CD4-positive, alpha-beta T cell (primary cell): ENCODE measurements at regions not wholly inside any gene's neighbourhood (a gene's known extent, or its start where the extent isn't known, plus 50 kb on each side); places are given as distances from the start of the nearest gene placed in this dataset.

Experiments
- ATAC-seq: fragments of 200-7000 bp; cut with Tn5 transposase; one replicate; pipeline ENCODE4 v1.10.0; 2022; ENCODE audit warnings: mild to moderate bottlenecking; ENCODE audit not compliant: poor library complexity
- CTCF ChIA-PET: fragments of 350-600 bp; sonication (Branson Sonifier 250); formaldehyde crosslinking; loops from one replicate; lab custom pipeline; 2021; ENCODE audit warnings: antibody characterized with exemption, inconsistent platforms; lab: Charles Lee
- POLR2A ChIA-PET: fragments of 350-600 bp; sonication (Branson Sonifier 250); formaldehyde crosslinking; loops from one replicate; lab custom pipeline; 2021; ENCODE audit warnings: antibody characterized with exemption, inconsistent platforms; lab: Charles Lee
- DNase-seq, 14 experiments: peaks; one replicate each; pipeline ENCODE4 v3.0.0-alpha.2; 2013 to 2020; ENCODE audit warnings: mixed read lengths in 2 of 14
- H3K27ac ChIP-seq, 2 donors: one replicate each; pipeline versions ENCODE4 v1.5.1 to v1.7.0; 2013; ENCODE audit warnings: low read length in 2 of 2, low read depth in 1 of 2, mild to moderate bottlenecking in 1 of 2
- H3K27me3 ChIP-seq, 2 experiments: 1 replicate in 1 of 2; 2 replicates in 1 of 2; pipeline versions ENCODE4 v1.6.1 to v1.7.0; 2013; ENCODE audit warnings: low read length in 2 of 2, control low read depth in 1 of 2, mild to moderate bottlenecking in 1 of 2, moderate library complexity in 1 of 2; ENCODE audit not compliant: insufficient read depth in 2 of 2, control insufficient read depth in 1 of 2
- H3K36me3 ChIP-seq: one replicate; pipeline ENCODE4 v1.6.1; 2013; ENCODE audit warnings: low read length, control low read depth; ENCODE audit not compliant: insufficient read depth
- H3K4me1 ChIP-seq: one replicate; pipeline ENCODE4 v1.6.1; 2013; ENCODE audit warnings: low read length, control low read depth; ENCODE audit not compliant: insufficient read depth
- H3K4me3 ChIP-seq: one replicate; pipeline ENCODE4 v1.5.1; 2013; ENCODE audit warnings: mild to moderate bottlenecking, low read length, moderate library complexity
- H3K9me3 ChIP-seq, 2 experiments: 1 replicate in 1 of 2; 2 replicates in 1 of 2; pipeline versions ENCODE4 v1.6.1 to v1.7.0; 2013; ENCODE audit warnings: low read length in 2 of 2, mild to moderate bottlenecking in 2 of 2, control low read depth in 1 of 2, moderate library complexity in 1 of 2; ENCODE audit not compliant: control insufficient read depth in 1 of 2, insufficient read depth in 1 of 2
- H3K27ac Mint-ChIP-seq: one replicate; pipeline ENCODE4 v1.8.0; 2020; ENCODE audit warnings: mixed read lengths
- H3K27me3 Mint-ChIP-seq: one replicate; pipeline ENCODE4 v1.8.0; 2021; ENCODE audit warnings: mixed read lengths
- H3K36me3 Mint-ChIP-seq: one replicate; pipeline ENCODE4 v1.8.0; 2021; ENCODE audit warnings: low read depth, mixed read lengths
- H3K4me1 Mint-ChIP-seq: one replicate; pipeline ENCODE4 v1.8.0; 2021; ENCODE audit warnings: low read depth, mixed read lengths
- H3K4me3 Mint-ChIP-seq: one replicate; pipeline ENCODE4 v1.8.0; 2020; ENCODE audit warnings: mild to moderate bottlenecking, mixed read lengths
- H3K9me3 Mint-ChIP-seq: one replicate; pipeline ENCODE4 v1.8.0; 2020; ENCODE audit warnings: mixed read lengths
- CTCF ChIP-seq: fragments of 200-600 bp; IDR thresholded peaks from one replicate; pipeline ENCODE4 v1.8.0; 2022; ENCODE audit warnings: antibody characterized with exemption, mild to moderate bottlenecking
- intact Hi-C, 2 experiments: fragments of 100-400 bp; cut with DNase I in 1 of 2; cut with micrococcal nuclease in 1 of 2; formaldehyde crosslinking; loops; one replicate each; pipeline versions ENCODE4 v1.15.1 to v1.9.0; 2023 to 2025; cut with DNase I, micrococcal nuclease

- Mint-ChIP-seq H3K27ac (no peak overlapping the region), H3K4me1 (no peaks in the 10 kb centered on the region), H3K4me3 (no peak overlapping the region), H3K27me3 (peaks cover 50% of the 10 kb centered on the region), H3K9me3 (peaks cover 2% of the 10 kb centered on the region), H3K36me3 (no peaks in the 10 kb centered on the region)
- intact Hi-C loops, result no loop called here
- Histone ChIP-seq H3K36me3 (no peaks in the 10 kb centered on the region), H3K27ac (no peak overlapping the region), H3K9me3 (peaks cover 0 to 3% of the 10 kb centered on the region in 2 experiments), H3K4me1 (no peaks in the 10 kb centered on the region), H3K27me3 (peaks cover 5 to 11% of the 10 kb centered on the region in 2 experiments), H3K4me3 (no peak overlapping the region)
- CTCF ChIA-PET, result no interaction called here
- TF ChIP-seq CTCF, result no peak
- no peak for DNase-seq
- ATAC-seq, result no peak
- POLR2A ChIA-PET, result no interaction called here
Measured at GRCh38 chr22:27151407-27151806, 494.0 kb downstream of the MIAT start.

- DNase-seq (no peak), ATAC-seq (no peak)
- no peak overlapping the region for H3K27ac ChIP-seq
- CTCF ChIA-PET, result no interaction called here
- no peaks in the 10 kb centered on the region for H3K4me1 Mint-ChIP-seq
- no peak overlapping the region for H3K4me3 Mint-ChIP-seq
- no peak for TF ChIP-seq CTCF
- H3K9me3 Mint-ChIP-seq, result peaks cover 2% of the 10 kb centered on the region
- H3K36me3 ChIP-seq, result no peaks in the 10 kb centered on the region
- POLR2A ChIA-PET, result no interaction called here
- no peak overlapping the region for H3K4me3 ChIP-seq
- H3K27me3 Mint-ChIP-seq, result peaks cover 56% of the 10 kb centered on the region
- H3K27me3 ChIP-seq, result peaks cover 5 to 11% of the 10 kb centered on the region in 2 experiments
- no peaks in the 10 kb centered on the region for H3K36me3 Mint-ChIP-seq
- no peaks in the 10 kb centered on the region for H3K4me1 ChIP-seq
- intact Hi-C loops, result no loop called here
- peaks cover 0 to 3% of the 10 kb centered on the region in 2 experiments for H3K9me3 ChIP-seq
- H3K27ac Mint-ChIP-seq, result no peak overlapping the region
Measured at GRCh38 chr22:27152033-27152432, 494.6 kb downstream of the MIAT start.

- Mint-ChIP-seq H3K9me3 (peaks cover 2% of the 10 kb centered on the region), H3K27ac (no peak overlapping the region), H3K4me1 (no peaks in the 10 kb centered on the region), H3K27me3 (peaks cover 60% of the 10 kb centered on the region), H3K4me3 (no peak overlapping the region), H3K36me3 (no peaks in the 10 kb centered on the region)
- peaks cover 5 to 9% of the 10 kb centered on the region in 2 experiments for H3K27me3 ChIP-seq
- H3K27ac ChIP-seq, result no peak overlapping the region
- H3K9me3 ChIP-seq, result peaks cover 0 to 3% of the 10 kb centered on the region in 2 experiments
- ChIA-PET CTCF (no interaction called here), POLR2A (no interaction called here)
- no peaks in the 10 kb centered on the region for H3K36me3 ChIP-seq
- DNase-seq (no peak), ATAC-seq (no peak)
- TF ChIP-seq CTCF, result no peak
- no peaks in the 10 kb centered on the region for H3K4me1 ChIP-seq
- intact Hi-C loops, result no loop called here
- H3K4me3 ChIP-seq, result no peak overlapping the region
Measured at GRCh38 chr22:27152883-27153282, 495.5 kb downstream of the MIAT start.
